Natural killer cell treated with Interleukin-12 subunit alpha and Interleukin-12 subunit beta and Interleukin-15 and Interleukin-18, amount 100 ng/mL, for 72 hours (primary cell): ENCODE measurements at regions not wholly inside any gene's neighbourhood (a gene's known extent, or its start where the extent isn't known, plus 50 kb on each side); places are given as distances from the start of the nearest gene placed in this dataset.
"Not testable (repeated sequence)": the region's sequence is repeated elsewhere in the genome, so short reads cannot be mapped to it uniquely, and the experiment has no call there.

Source experiments
- ATAC-seq, 2 donors: fragments of 150-1000 bp; cut with Tn5 transposase in 1 of 2; sonication (Bioruptor Pico), chemical (Tn5 transposase) in 1 of 2; 2 replicates each; pipeline ENCODE4 v1.10.0; 2021
- DNase-seq: peaks from one replicate; pipeline ENCODE4 v3.0.0; 2022; ENCODE audit warnings: low spot score
- H3K27ac Mint-ChIP-seq, 2 donors: 1 replicate in 1 of 2; 2 replicates in 1 of 2; pipeline ENCODE4 v1.8.0; 2022; ENCODE audit warnings: mixed read lengths in 2 of 2, mild to moderate bottlenecking in 1 of 2, moderate library complexity in 1 of 2
- H3K27me3 Mint-ChIP-seq, 2 donors: 1 replicate in 1 of 2; 2 replicates in 1 of 2; pipeline ENCODE4 v1.8.0; 2022; ENCODE audit warnings: mixed read lengths in 2 of 2
- H3K36me3 Mint-ChIP-seq: one replicate; pipeline ENCODE4 v1.8.0; 2022; ENCODE audit warnings: mixed read lengths
- H3K4me1 Mint-ChIP-seq, 2 donors: 1 replicate in 1 of 2; 2 replicates in 1 of 2; pipeline ENCODE4 v1.8.0; 2022; ENCODE audit warnings: low read depth in 2 of 2, mixed read lengths in 2 of 2, mild to moderate bottlenecking in 1 of 2
- H3K4me3 Mint-ChIP-seq: one replicate; pipeline ENCODE4 v1.8.0; 2022; ENCODE audit warnings: mixed read lengths
- H3K9me3 Mint-ChIP-seq: 2 replicates; pipeline ENCODE4 v1.8.0; 2022; ENCODE audit warnings: mixed read lengths

- Mint-ChIP-seq H3K9me3 (peaks cover 5% of the 10 kb centered on the region), H3K4me1 (no peaks in the 10 kb centered on the region), H3K36me3 (no peaks in the 10 kb centered on the region), H3K27me3 (no peaks in the 10 kb centered on the region), H3K27ac (no peak overlapping the region), H3K4me3 (no peak overlapping the region)
- ATAC-seq (no peak), DNase-seq (no peak)
These were observed 255.7 kb upstream of the RGMB start for GRCh38 chr5:98517560-98518366.

- Mint-ChIP-seq H3K9me3 (peaks cover 8% of the 10 kb centered on the region), H3K27ac (no peak overlapping the region)
These were observed 254.7 kb upstream of the RGMB start for GRCh38 chr5:98518754-98519153.

DNA sequence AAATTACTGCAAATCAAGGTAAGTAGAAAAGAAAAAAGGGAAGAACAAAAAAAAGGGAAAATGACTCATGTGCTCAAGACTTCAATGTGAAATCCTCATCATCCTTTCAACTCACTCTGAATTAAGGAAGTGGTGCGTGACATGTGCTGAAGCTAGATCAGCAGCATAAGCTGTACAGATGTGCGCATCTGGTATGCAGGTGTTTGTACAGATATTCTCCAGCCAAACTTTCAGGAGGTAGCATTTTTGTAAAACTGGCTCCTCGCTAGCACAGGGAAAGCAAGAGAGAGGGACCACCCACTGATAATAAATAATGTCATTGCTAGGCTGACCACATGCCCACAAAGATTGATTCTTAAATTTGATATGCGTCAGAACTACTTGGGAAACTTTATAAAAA lies 253.9 kb upstream of the RGMB start:
- DNase-seq, result no peak
- ATAC-seq, result no peak
- H3K4me1 Mint-ChIP-seq, result no peaks in the 10 kb centered on the region

More at GRCh38 chr5:98518754-98519153, 254.7 kb upstream of the RGMB start:
- Mint-ChIP-seq H3K27me3 (no peaks in the 10 kb centered on the region), H3K36me3 (no peaks in the 10 kb centered on the region), H3K4me3 (no peak overlapping the region), H3K4me1 (no peaks in the 10 kb centered on the region)
- no peak for DNase-seq
- no peak for ATAC-seq

DNA sequence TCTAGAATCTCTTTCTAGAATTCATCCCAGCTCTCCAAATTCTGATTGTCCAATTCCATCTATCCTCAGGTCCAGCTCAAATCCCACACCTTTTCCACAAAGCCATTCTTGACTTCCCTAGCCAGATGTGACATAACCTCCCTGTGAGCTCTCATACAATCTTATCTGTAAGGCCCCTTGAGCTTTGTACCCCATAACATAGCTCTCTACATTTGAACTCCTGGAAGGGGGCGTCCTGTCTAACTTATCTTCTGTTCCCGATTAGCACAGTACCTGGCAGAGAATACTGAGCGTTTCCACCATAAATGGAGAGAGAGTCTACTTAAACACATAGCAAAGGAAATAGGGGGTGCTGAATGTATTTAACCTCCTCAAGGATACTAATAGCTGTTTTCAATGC lies 251.6 kb upstream of the RGMB start:
- H3K9me3 Mint-ChIP-seq, result peaks cover 8% of the 10 kb centered on the region

More for the DNA sequence above, 253.9 kb upstream of the RGMB start:
- no peak overlapping the region for H3K4me3 Mint-ChIP-seq
- H3K27me3 Mint-ChIP-seq, result no peaks in the 10 kb centered on the region
- H3K9me3 Mint-ChIP-seq, result peaks cover 8% of the 10 kb centered on the region
- H3K27ac Mint-ChIP-seq, result no peak overlapping the region
- no peaks in the 10 kb centered on the region for H3K36me3 Mint-ChIP-seq

DNA sequence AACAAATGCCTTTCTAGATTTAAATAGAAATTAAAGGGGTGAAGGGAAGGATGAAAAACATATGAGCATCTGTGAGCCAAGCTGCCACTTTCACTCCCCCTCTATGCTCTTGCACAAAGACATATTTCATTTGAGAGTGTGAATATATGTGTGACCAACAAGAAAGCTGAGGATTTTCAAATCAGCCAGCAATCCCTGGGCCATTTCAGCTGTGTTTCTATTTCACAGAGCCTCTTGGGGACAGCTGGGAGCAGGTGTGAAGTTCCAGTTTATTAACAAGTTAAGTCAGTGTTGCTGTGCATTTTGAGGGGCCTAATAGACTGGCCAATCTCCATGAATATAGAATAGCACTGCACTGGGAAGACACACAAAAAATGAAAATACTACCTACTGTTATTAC lies 248.7 kb upstream of the RGMB start:
- DNase-seq (no peak), ATAC-seq (no peak)
- Mint-ChIP-seq H3K27ac (no peak overlapping the region), H3K9me3 (peaks cover 13% of the 10 kb centered on the region), H3K4me3 (no peak overlapping the region), H3K36me3 (no peaks in the 10 kb centered on the region), H3K4me1 (no peaks in the 10 kb centered on the region), H3K27me3 (no peaks in the 10 kb centered on the region)

More for the DNA sequence above, 251.6 kb upstream of the RGMB start:
- DNase-seq (no peak), ATAC-seq (no peak)
- Mint-ChIP-seq H3K4me3 (no peak overlapping the region), H3K27me3 (no peaks in the 10 kb centered on the region), H3K36me3 (no peaks in the 10 kb centered on the region), H3K27ac (no peak overlapping the region), H3K4me1 (no peaks in the 10 kb centered on the region)

DNA sequence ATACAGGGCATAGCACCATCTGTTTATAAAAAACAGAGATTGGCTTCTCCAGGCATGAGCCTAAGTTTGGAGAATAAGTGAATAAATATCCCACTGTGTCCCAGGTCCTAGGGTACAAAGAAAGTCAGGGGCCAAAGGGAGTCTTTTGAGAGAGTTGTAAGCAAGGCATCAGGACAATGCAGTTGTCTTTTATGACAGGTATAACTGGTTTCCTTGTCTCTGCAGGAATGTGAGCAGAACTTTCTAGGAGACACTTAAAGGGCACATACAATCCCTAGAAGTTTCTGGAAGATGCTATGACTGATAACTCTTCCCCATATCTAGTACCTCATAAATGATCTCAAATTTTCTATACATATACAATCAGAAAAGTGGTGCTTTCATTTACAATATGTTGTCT lies 245.6 kb upstream of the RGMB start:
- Mint-ChIP-seq H3K4me3 (no peak overlapping the region), H3K36me3 (no peaks in the 10 kb centered on the region), H3K9me3 (peaks cover 8% of the 10 kb centered on the region), H3K27me3 (no peaks in the 10 kb centered on the region), H3K27ac (no peak overlapping the region), H3K4me1 (no peaks in the 10 kb centered on the region)
- DNase-seq, result no peak
- no peak for ATAC-seq

GRCh38 chr5:98529321-98529720 lies 244.1 kb upstream of the RGMB start:
- peaks cover 5% of the 10 kb centered on the region for H3K9me3 Mint-ChIP-seq

DNA sequence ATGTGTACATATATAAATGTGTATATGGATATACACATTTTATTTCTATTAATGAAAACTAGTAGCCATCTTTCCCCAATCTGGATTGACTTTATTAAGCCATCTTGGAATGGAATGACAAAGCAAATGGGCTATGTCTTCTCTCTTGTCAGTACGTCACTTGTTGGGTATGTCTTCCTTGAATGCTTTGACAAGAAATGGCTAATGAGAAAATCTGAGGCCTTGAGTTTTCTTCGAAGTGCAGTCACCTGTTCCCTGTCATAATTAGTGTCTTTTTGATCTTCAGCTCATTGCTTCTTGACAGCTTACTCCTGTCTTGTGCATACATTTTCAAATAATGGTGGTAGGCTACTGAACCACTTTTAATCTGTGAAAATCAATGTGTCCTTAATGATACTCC lies 243.2 kb upstream of the RGMB start:
- ATAC-seq, result no peak
- H3K27ac Mint-ChIP-seq, result no peak overlapping the region
- H3K4me3 Mint-ChIP-seq, result no peak overlapping the region
- H3K4me1 Mint-ChIP-seq, result no peaks in the 10 kb centered on the region
- no peak for DNase-seq
- H3K27me3 Mint-ChIP-seq, result no peaks in the 10 kb centered on the region
- H3K36me3 Mint-ChIP-seq, result no peaks in the 10 kb centered on the region
- peaks cover 5% of the 10 kb centered on the region for H3K9me3 Mint-ChIP-seq

More at GRCh38 chr5:98529321-98529720, 244.1 kb upstream of the RGMB start:
- DNase-seq, result no peak
- no peaks in the 10 kb centered on the region for H3K36me3 Mint-ChIP-seq
- no peak for ATAC-seq
- no peak overlapping the region for H3K4me3 Mint-ChIP-seq
- no peaks in the 10 kb centered on the region for H3K4me1 Mint-ChIP-seq
- H3K27ac Mint-ChIP-seq, result no peak overlapping the region
- no peaks in the 10 kb centered on the region for H3K27me3 Mint-ChIP-seq

GRCh38 chr5:98535901-98536300 lies 237.6 kb upstream of the RGMB start:
- no peaks in the 10 kb centered on the region for H3K27me3 Mint-ChIP-seq
- no peak overlapping the region for H3K27ac Mint-ChIP-seq
- peaks cover 5% of the 10 kb centered on the region for H3K9me3 Mint-ChIP-seq
- no peak for DNase-seq
- no peaks in the 10 kb centered on the region for H3K4me1 Mint-ChIP-seq
- H3K4me3 Mint-ChIP-seq, result no peak overlapping the region
- peaks cover 3% of the 10 kb centered on the region for H3K36me3 Mint-ChIP-seq
- ATAC-seq, result no peak

GRCh38 chr5:98540056-98540455 lies 233.4 kb upstream of the RGMB start:
- no peaks in the 10 kb centered on the region for H3K27me3 Mint-ChIP-seq
- no peaks in the 10 kb centered on the region for H3K4me1 Mint-ChIP-seq
- no peak overlapping the region for H3K4me3 Mint-ChIP-seq
- H3K27ac Mint-ChIP-seq, result no peak overlapping the region
- DNase-seq, result no peak
- peaks cover 22% of the 10 kb centered on the region for H3K9me3 Mint-ChIP-seq
- H3K36me3 Mint-ChIP-seq, result peaks cover 19% of the 10 kb centered on the region
- no peak for ATAC-seq

- peaks cover 19% of the 10 kb centered on the region for H3K36me3 Mint-ChIP-seq
- no peak overlapping the region for H3K27ac Mint-ChIP-seq
- ATAC-seq (no peak), DNase-seq (no peak)
- no peaks in the 10 kb centered on the region for H3K4me1 Mint-ChIP-seq
- no peaks in the 10 kb centered on the region for H3K27me3 Mint-ChIP-seq
- H3K9me3 Mint-ChIP-seq, result peaks cover 22% of the 10 kb centered on the region
- no peak overlapping the region for H3K4me3 Mint-ChIP-seq
These were observed 231.8 kb upstream of the RGMB start for GRCh38 chr5:98541641-98542040.

DNA sequence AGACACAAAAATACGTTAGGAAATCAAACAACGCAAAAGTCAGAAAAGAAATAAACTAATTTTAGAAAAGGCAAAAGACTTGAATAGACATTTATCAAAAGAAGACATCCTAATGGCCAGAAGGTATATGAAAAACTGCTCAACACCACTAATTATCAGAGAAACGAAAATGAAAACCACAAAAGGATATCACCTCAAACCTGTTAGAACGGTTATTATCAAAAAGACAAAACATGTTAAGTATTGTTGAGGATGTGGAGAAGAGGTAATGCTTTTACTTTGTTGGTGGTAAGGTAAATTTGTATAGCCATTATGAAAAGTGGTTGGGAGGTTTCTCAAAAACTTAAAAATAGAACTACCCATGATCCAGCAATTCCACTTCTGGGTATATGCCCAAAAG lies 230.0 kb upstream of the RGMB start:
- no peaks in the 10 kb centered on the region for H3K4me1 Mint-ChIP-seq
- ATAC-seq, result no peak
- peaks cover 19% of the 10 kb centered on the region for H3K36me3 Mint-ChIP-seq
- H3K27me3 Mint-ChIP-seq, result no peaks in the 10 kb centered on the region
- peaks cover 19% of the 10 kb centered on the region for H3K9me3 Mint-ChIP-seq
- DNase-seq, result no peak
- H3K27ac Mint-ChIP-seq, result no peak overlapping the region
- H3K4me3 Mint-ChIP-seq, result no peak overlapping the region

GRCh38 chr5:98546924-98547323 lies 226.5 kb upstream of the RGMB start:
- not testable (repeated sequence) for H3K4me3 Mint-ChIP-seq, H3K27ac Mint-ChIP-seq, H3K4me1 Mint-ChIP-seq, H3K9me3 Mint-ChIP-seq, H3K36me3 Mint-ChIP-seq, H3K27me3 Mint-ChIP-seq, DNase-seq, ATAC-seq

DNA sequence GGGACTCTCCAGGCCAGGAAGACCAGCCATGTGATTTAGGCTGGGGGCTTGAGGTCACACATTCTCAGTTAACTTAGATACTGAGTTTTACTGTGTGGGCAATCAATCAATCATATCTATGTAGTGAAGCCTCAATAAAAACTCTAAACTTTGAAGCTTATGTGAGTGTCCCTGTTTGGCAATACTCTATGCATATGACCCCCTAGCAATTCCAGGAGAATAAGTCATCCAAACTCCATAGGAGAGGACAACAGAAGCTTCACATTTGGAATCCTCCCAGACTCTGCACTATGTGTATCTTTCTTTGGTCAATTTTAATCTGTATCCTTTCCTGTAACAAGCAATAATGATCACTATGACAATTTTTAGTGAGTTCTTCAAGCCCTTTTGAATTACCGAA lies 216.8 kb upstream of the RGMB start:
- Mint-ChIP-seq H3K36me3 (no peaks in the 10 kb centered on the region), H3K4me1 (no peaks in the 10 kb centered on the region), H3K4me3 (no peak overlapping the region), H3K9me3 (peaks cover 12% of the 10 kb centered on the region), H3K27me3 (no peaks in the 10 kb centered on the region), H3K27ac (no peak overlapping the region)
- no peak for DNase-seq
- no peak for ATAC-seq

DNA sequence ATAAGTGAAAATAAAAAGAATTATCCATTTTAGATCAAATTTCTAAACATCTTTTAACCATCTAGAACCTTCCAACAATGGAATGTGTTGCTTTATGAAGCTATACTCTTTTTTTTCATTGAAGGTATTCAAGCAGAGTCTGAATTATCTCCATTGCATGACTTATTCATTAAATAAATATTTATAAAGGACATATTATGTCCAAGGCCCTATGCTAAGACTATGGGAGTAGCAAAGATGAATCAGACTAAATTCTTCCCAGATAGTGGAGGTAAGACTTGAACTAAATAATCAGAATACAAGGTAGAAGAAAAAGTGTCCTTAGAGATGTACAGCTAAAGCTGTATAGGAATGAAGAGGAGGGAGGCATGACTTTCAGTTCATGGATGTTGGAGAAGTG lies 215.5 kb upstream of the RGMB start:
- Mint-ChIP-seq H3K27me3 (no peaks in the 10 kb centered on the region), H3K36me3 (no peaks in the 10 kb centered on the region), H3K4me1 (no peaks in the 10 kb centered on the region), H3K4me3 (no peak overlapping the region), H3K27ac (no peak overlapping the region), H3K9me3 (peaks cover 12% of the 10 kb centered on the region)
- DNase-seq (no peak), ATAC-seq (no peak)
